CD4-positive, alpha-beta T cell (primary cell): ENCODE measurements at regions not wholly inside any gene's neighbourhood (a gene's known extent, or its start where the extent isn't known, plus 50 kb on each side); places are given as distances from the start of the nearest gene placed in this dataset.

ENCODE experiments used
- ATAC-seq: fragments of 200-7000 bp; cut with Tn5 transposase; one replicate; pipeline ENCODE4 v1.10.0; 2022; ENCODE audit warnings: mild to moderate bottlenecking; ENCODE audit not compliant: poor library complexity
- CTCF ChIA-PET: fragments of 350-600 bp; sonication (Branson Sonifier 250); formaldehyde crosslinking; loops from one replicate; lab custom pipeline; 2021; ENCODE audit warnings: antibody characterized with exemption, inconsistent platforms; lab: Charles Lee
- POLR2A ChIA-PET: fragments of 350-600 bp; sonication (Branson Sonifier 250); formaldehyde crosslinking; loops from one replicate; lab custom pipeline; 2021; ENCODE audit warnings: antibody characterized with exemption, inconsistent platforms; lab: Charles Lee
- DNase-seq, 14 experiments: peaks; one replicate each; pipeline ENCODE4 v3.0.0-alpha.2; 2013 to 2020; ENCODE audit warnings: mixed read lengths in 2 of 14
- H3K27ac ChIP-seq, 2 donors: one replicate each; pipeline versions ENCODE4 v1.5.1 to v1.7.0; 2013; ENCODE audit warnings: low read length in 2 of 2, low read depth in 1 of 2, mild to moderate bottlenecking in 1 of 2
- H3K27me3 ChIP-seq, 2 experiments: 1 replicate in 1 of 2; 2 replicates in 1 of 2; pipeline versions ENCODE4 v1.6.1 to v1.7.0; 2013; ENCODE audit warnings: low read length in 2 of 2, control low read depth in 1 of 2, mild to moderate bottlenecking in 1 of 2, moderate library complexity in 1 of 2; ENCODE audit not compliant: insufficient read depth in 2 of 2, control insufficient read depth in 1 of 2
- H3K36me3 ChIP-seq: one replicate; pipeline ENCODE4 v1.6.1; 2013; ENCODE audit warnings: low read length, control low read depth; ENCODE audit not compliant: insufficient read depth
- H3K4me1 ChIP-seq: one replicate; pipeline ENCODE4 v1.6.1; 2013; ENCODE audit warnings: low read length, control low read depth; ENCODE audit not compliant: insufficient read depth
- H3K4me3 ChIP-seq: one replicate; pipeline ENCODE4 v1.5.1; 2013; ENCODE audit warnings: mild to moderate bottlenecking, low read length, moderate library complexity
- H3K9me3 ChIP-seq, 2 experiments: 1 replicate in 1 of 2; 2 replicates in 1 of 2; pipeline versions ENCODE4 v1.6.1 to v1.7.0; 2013; ENCODE audit warnings: low read length in 2 of 2, mild to moderate bottlenecking in 2 of 2, control low read depth in 1 of 2, moderate library complexity in 1 of 2; ENCODE audit not compliant: control insufficient read depth in 1 of 2, insufficient read depth in 1 of 2
- H3K27ac Mint-ChIP-seq: one replicate; pipeline ENCODE4 v1.8.0; 2020; ENCODE audit warnings: mixed read lengths
- H3K27me3 Mint-ChIP-seq: one replicate; pipeline ENCODE4 v1.8.0; 2021; ENCODE audit warnings: mixed read lengths
- H3K36me3 Mint-ChIP-seq: one replicate; pipeline ENCODE4 v1.8.0; 2021; ENCODE audit warnings: low read depth, mixed read lengths
- H3K4me1 Mint-ChIP-seq: one replicate; pipeline ENCODE4 v1.8.0; 2021; ENCODE audit warnings: low read depth, mixed read lengths
- H3K4me3 Mint-ChIP-seq: one replicate; pipeline ENCODE4 v1.8.0; 2020; ENCODE audit warnings: mild to moderate bottlenecking, mixed read lengths
- H3K9me3 Mint-ChIP-seq: one replicate; pipeline ENCODE4 v1.8.0; 2020; ENCODE audit warnings: mixed read lengths
- intact Hi-C, 2 experiments: fragments of 100-400 bp; cut with DNase I in 1 of 2; cut with micrococcal nuclease in 1 of 2; formaldehyde crosslinking; loops; one replicate each; pipeline versions ENCODE4 v1.15.1 to v1.9.0; 2023 to 2025; cut with DNase I, micrococcal nuclease
- TF ChIP-seq, protein P1 (sequence below): fragments of 200-600 bp; IDR thresholded peaks from one replicate; pipeline ENCODE4 v1.8.0; 2022; ENCODE audit warnings: antibody characterized with exemption, mild to moderate bottlenecking

DNA sequence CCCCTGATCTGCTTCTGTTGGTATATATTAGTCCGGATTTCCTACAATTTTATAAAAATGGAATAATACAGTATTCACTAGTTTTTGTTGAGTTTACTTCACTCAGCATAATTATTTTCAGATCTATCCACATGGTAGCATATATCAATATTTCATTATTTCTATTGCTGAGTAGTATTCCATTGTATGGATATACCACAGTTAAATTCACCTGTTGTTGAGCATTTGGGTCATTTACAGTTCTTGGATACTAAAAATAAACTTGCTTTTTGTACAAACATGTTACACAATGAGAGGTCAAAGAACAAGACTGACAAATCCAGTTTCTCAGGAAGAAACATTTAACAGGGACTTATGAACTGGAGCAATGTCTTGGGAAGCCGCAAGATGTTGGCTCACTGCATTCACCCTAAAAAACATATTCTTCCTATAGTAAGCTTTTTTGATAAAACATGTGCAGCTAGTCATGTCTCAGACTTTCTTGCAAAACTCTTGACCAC lies 126.9 kb upstream of the HS3ST2 start:
- Mint-ChIP-seq H3K4me1 (peaks cover 4% of the 10 kb centered on the region), H3K4me3 (no peak overlapping the region), H3K36me3 (no peaks in the 10 kb centered on the region), H3K27me3 (peaks cover 22% of the 10 kb centered on the region), H3K9me3 (peaks cover 4% of the 10 kb centered on the region), H3K27ac (no peak overlapping the region)
- ChIA-PET POLR2A (no interaction called here), CTCF (no interaction called here)
- ATAC-seq (no peak), DNase-seq (no peak)
- no peak overlapping the region for H3K4me3 ChIP-seq
- TF ChIP-seq, protein P1, sequence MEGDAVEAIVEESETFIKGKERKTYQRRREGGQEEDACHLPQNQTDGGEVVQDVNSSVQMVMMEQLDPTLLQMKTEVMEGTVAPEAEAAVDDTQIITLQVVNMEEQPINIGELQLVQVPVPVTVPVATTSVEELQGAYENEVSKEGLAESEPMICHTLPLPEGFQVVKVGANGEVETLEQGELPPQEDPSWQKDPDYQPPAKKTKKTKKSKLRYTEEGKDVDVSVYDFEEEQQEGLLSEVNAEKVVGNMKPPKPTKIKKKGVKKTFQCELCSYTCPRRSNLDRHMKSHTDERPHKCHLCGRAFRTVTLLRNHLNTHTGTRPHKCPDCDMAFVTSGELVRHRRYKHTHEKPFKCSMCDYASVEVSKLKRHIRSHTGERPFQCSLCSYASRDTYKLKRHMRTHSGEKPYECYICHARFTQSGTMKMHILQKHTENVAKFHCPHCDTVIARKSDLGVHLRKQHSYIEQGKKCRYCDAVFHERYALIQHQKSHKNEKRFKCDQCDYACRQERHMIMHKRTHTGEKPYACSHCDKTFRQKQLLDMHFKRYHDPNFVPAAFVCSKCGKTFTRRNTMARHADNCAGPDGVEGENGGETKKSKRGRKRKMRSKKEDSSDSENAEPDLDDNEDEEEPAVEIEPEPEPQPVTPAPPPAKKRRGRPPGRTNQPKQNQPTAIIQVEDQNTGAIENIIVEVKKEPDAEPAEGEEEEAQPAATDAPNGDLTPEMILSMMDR: no peak
- peaks cover 9 to 10% of the 10 kb centered on the region in 2 experiments for H3K9me3 ChIP-seq
- H3K27ac ChIP-seq: no peak overlapping the region
- H3K4me1 ChIP-seq: no peaks in the 10 kb centered on the region
- H3K36me3 ChIP-seq: no peaks in the 10 kb centered on the region
- intact Hi-C loops: no loop called here
- peaks cover under 1 to 6% of the 10 kb centered on the region in 2 experiments for H3K27me3 ChIP-seq

DNA sequence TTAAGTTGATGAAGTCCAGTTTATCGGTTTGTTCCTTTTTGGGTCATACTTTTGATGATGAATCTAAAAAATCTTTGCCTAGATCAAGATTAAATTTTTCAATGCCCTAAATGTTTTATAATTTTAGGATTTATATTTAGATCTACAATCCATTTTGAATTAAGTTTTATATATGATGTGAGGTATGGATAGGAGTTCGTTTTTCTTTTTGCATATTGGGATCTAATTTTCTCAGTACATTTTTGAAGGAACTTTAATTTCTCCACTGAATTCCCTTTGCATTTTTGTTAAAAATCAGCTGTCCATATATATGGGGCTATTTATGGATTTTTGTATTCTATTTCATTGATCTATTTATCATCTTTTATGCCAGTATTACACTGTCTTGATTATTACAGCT lies 125.5 kb upstream of the HS3ST2 start:
- Mint-ChIP-seq H3K27me3 (peaks cover 15% of the 10 kb centered on the region), H3K36me3 (no peaks in the 10 kb centered on the region), H3K4me1 (peaks cover 4% of the 10 kb centered on the region), H3K27ac (no peak overlapping the region), H3K9me3 (peaks cover 4% of the 10 kb centered on the region), H3K4me3 (no peak overlapping the region)
- Histone ChIP-seq H3K4me3 (no peak overlapping the region), H3K36me3 (no peaks in the 10 kb centered on the region), H3K27me3 (peaks cover 2 to 3% of the 10 kb centered on the region in 2 experiments), H3K4me1 (no peaks in the 10 kb centered on the region), H3K9me3 (peaks cover 9 to 10% of the 10 kb centered on the region in 2 experiments), H3K27ac (no peak overlapping the region)
- no peak for ATAC-seq
- ChIA-PET POLR2A (no interaction called here), CTCF (no interaction called here)
- no peak for DNase-seq
- TF ChIP-seq, protein P1: no peak
- intact Hi-C loops: no loop called here

DNA sequence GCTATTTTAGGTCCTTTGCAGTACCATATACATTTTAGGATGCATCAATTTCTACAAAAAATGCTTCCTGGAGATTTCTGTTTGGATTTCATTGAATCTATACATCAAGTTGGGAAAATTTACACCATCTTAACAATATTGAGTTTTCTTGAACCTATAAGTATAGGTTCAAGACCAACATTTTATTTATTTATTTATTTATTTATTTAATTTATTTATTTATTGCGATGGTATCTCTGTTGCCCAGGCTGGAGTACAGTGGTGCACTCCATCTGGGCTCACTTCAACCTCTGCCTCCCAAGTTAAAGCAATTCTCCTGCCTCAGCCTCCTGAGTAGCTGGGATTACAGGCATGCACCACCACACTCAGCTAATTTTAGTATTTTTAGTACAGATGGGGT lies 125.0 kb upstream of the HS3ST2 start:
- Histone ChIP-seq H3K9me3 (peaks cover 9 to 10% of the 10 kb centered on the region in 2 experiments), H3K4me1 (no peaks in the 10 kb centered on the region), H3K4me3 (no peak overlapping the region), H3K27ac (no peak overlapping the region), H3K27me3 (peaks cover 3 to 5% of the 10 kb centered on the region in 2 experiments), H3K36me3 (no peaks in the 10 kb centered on the region)
- intact Hi-C loops: no loop called here
- Mint-ChIP-seq H3K27me3 (peaks cover 10% of the 10 kb centered on the region), H3K27ac (no peak overlapping the region), H3K4me3 (no peak overlapping the region), H3K36me3 (no peaks in the 10 kb centered on the region), H3K4me1 (peaks cover 4% of the 10 kb centered on the region), H3K9me3 (peaks cover 4% of the 10 kb centered on the region)
- no peak for DNase-seq
- ChIA-PET POLR2A (no interaction called here), CTCF (no interaction called here)
- ATAC-seq: no peak
- TF ChIP-seq, protein P1: no peak
